A549 (cell line): ENCODE measurements at regions not wholly inside any gene's neighbourhood (a gene's known extent, or its start where the extent isn't known, plus 50 kb on each side); places are given as distances from the start of the nearest gene placed in this dataset.
"Not testable (repeated sequence)": the region's sequence is repeated elsewhere in the genome, so short reads cannot be mapped to it uniquely, and the experiment has no call there.

ENCODE experiments used
- JUN ChIP-seq, 2 experiments: fragments of >200 bp; sonication (Bioruptor Twin); formaldehyde crosslinking; IDR thresholded peaks; 2 replicates in 1 of 2; 3 replicates in 1 of 2; pipeline ENCODE4 v1.6.1; 2016 to 2017
- MAZ ChIP-seq: fragments of 150-350 bp; IDR thresholded peaks from 2 replicates; pipeline ENCODE4 v1.6.1; 2014; ENCODE audit warnings: antibody characterized with exemption, low read depth, low read length, borderline replicate concordance
- POLR2A ChIP-seq: IDR thresholded peaks from 2 replicates; pipeline ENCODE4 v1.6.1; 2012; ENCODE audit warnings: mild to moderate bottlenecking, low read length
- RFX5 ChIP-seq: fragments of 450-650 bp; IDR thresholded peaks from 2 replicates; pipeline ENCODE4 v1.7.1; 2014; ENCODE audit warnings: antibody characterized with exemption, mild to moderate bottlenecking, moderate library complexity
- SMC3 ChIP-seq: fragments of >200 bp; sonication (Bioruptor Twin); formaldehyde crosslinking; IDR thresholded peaks from 3 replicates; pipeline ENCODE4 v1.6.1; 2018; ENCODE audit warnings: inconsistent platforms
- TF ChIP-seq, protein P1 (sequence below): fragments of >200 bp; sonication (Bioruptor Twin); formaldehyde crosslinking; IDR thresholded peaks from 3 replicates; pipeline ENCODE4 v1.5.1; 2016
- TF ChIP-seq, protein P2 (sequence below): fragments of 450-650 bp; IDR thresholded peaks from 2 replicates; pipeline ENCODE4 v1.6.1; 2014; ENCODE audit warnings: antibody characterized with exemption

DNA sequence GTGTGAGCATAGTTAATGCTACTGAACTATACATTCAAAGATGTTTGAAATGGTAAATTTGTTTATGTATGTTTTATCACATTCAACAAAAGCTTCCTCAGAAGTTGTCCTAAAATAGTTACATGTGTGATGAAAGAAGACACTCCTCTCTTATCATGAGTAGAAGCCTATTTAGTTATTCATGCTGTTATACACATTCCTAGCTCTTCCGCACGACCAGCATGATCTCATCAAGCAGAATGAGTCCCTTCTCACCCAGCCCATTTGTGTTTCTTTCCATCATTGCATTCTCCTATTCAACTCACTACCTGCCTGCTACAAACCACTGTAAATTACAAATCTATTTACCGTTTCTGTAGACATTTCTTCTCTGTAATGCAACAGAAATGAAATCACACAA lies 408.0 kb downstream of the CDY2B start:
- not testable (repeated sequence) for TF ChIP-seq SMC3; POLR2A; RFX5; JUN (IDR thresholded peaks at IDR 0.05); MAZ
- TF ChIP-seq, protein P1, sequence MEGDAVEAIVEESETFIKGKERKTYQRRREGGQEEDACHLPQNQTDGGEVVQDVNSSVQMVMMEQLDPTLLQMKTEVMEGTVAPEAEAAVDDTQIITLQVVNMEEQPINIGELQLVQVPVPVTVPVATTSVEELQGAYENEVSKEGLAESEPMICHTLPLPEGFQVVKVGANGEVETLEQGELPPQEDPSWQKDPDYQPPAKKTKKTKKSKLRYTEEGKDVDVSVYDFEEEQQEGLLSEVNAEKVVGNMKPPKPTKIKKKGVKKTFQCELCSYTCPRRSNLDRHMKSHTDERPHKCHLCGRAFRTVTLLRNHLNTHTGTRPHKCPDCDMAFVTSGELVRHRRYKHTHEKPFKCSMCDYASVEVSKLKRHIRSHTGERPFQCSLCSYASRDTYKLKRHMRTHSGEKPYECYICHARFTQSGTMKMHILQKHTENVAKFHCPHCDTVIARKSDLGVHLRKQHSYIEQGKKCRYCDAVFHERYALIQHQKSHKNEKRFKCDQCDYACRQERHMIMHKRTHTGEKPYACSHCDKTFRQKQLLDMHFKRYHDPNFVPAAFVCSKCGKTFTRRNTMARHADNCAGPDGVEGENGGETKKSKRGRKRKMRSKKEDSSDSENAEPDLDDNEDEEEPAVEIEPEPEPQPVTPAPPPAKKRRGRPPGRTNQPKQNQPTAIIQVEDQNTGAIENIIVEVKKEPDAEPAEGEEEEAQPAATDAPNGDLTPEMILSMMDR: not testable (repeated sequence)
- TF ChIP-seq, protein P2, sequence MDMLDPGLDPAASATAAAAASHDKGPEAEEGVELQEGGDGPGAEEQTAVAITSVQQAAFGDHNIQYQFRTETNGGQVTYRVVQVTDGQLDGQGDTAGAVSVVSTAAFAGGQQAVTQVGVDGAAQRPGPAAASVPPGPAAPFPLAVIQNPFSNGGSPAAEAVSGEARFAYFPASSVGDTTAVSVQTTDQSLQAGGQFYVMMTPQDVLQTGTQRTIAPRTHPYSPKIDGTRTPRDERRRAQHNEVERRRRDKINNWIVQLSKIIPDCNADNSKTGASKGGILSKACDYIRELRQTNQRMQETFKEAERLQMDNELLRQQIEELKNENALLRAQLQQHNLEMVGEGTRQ: not testable (repeated sequence)
